CD14-positive monocyte (primary cell): ENCODE measurements at regions not wholly inside any gene's neighbourhood (a gene's known extent, or its start where the extent isn't known, plus 50 kb on each side); places are given as distances from the start of the nearest gene placed in this dataset.

Experiments
- DNase-seq, 3 donors: peaks; one replicate each; pipeline ENCODE4 v3.0.0-alpha.2; 2011 to 2022
- H2AFZ ChIP-seq: 2 replicates; pipeline ENCODE4 v1.6.0; 2012; ENCODE audit warnings: mild to moderate bottlenecking, low read depth, low read length, inconsistent platforms; ENCODE audit not compliant: insufficient read depth, poor library complexity, severe bottlenecking
- H3K27ac ChIP-seq, 2 donors: 1 replicate in 1 of 2; 2 replicates in 1 of 2; pipeline ENCODE4 v1.5.1; 2012 to 2013; ENCODE audit warnings: low read length in 2 of 2, control low read depth in 1 of 2, inconsistent platforms in 1 of 2, low read depth in 1 of 2, mild to moderate bottlenecking in 1 of 2
- H3K27me3 ChIP-seq, 2 donors: one replicate each; pipeline versions ENCODE4 v1.6.0 to v1.6.1; 2011 to 2013; ENCODE audit warnings: low read length in 2 of 2; ENCODE audit not compliant: control insufficient read depth in 2 of 2, insufficient read depth in 2 of 2
- H3K36me3 ChIP-seq, 2 donors: replicated peaks in 1 of 2; 1 replicate in 1 of 2; 2 replicates in 1 of 2; pipeline versions ENCODE4 v1.5.1 to v1.6.1; 2012 to 2013; ENCODE audit warnings: low read length in 2 of 2, control low read depth in 1 of 2, inconsistent platforms in 1 of 2, mild to moderate bottlenecking in 1 of 2; ENCODE audit not compliant: insufficient read depth in 2 of 2, control insufficient read depth in 1 of 2
- H3K4me1 ChIP-seq, 2 donors: 1 replicate in 1 of 2; 2 replicates in 1 of 2; pipeline versions ENCODE4 v1.5.1 to v1.6.1; 2012 to 2013; ENCODE audit warnings: low read length in 2 of 2, control low read depth in 1 of 2, inconsistent platforms in 1 of 2, mild to moderate bottlenecking in 1 of 2, moderate library complexity in 1 of 2; ENCODE audit not compliant: insufficient read depth in 2 of 2, control insufficient read depth in 1 of 2
- H3K4me2 ChIP-seq: replicated peaks from 2 replicates; pipeline ENCODE3; 2012; ENCODE audit warnings: low read length, moderate library complexity, mild to moderate bottlenecking; ENCODE audit not compliant: poor library complexity, severe bottlenecking; ENCODE audit errors: extremely low read depth
- H3K4me3 ChIP-seq, 3 experiments: fragments of 200-600 bp in 1 of 3; sonication (generic) in 1 of 3; replicated peaks in 1 of 3; 1 replicate in 2 of 3; 2 replicates in 1 of 3; pipeline ENCODE4 v1.5.1; 2011 to 2013; ENCODE audit warnings: low read length in 3 of 3, mild to moderate bottlenecking in 3 of 3, control low read depth in 2 of 3, low read depth in 2 of 3, inconsistent platforms in 1 of 3, moderate library complexity in 1 of 3
- H3K79me2 ChIP-seq: 2 replicates; pipeline ENCODE4 v1.6.0; 2012; ENCODE audit warnings: mild to moderate bottlenecking, control low read depth, inconsistent platforms, low read length, moderate library complexity; ENCODE audit not compliant: insufficient read depth
- H3K9ac ChIP-seq: 2 replicates; pipeline ENCODE4 v1.6.0; 2017; ENCODE audit warnings: low read length, mild to moderate bottlenecking; ENCODE audit not compliant: insufficient read depth, poor library complexity, severe bottlenecking
- H3K9me3 ChIP-seq, 2 donors: replicated peaks in 1 of 2; 1 replicate in 1 of 2; 2 replicates in 1 of 2; pipeline versions ENCODE4 v1.5.1 to v1.6.1; 2012 to 2013; ENCODE audit warnings: low read length in 2 of 2, control low read depth in 1 of 2; ENCODE audit not compliant: control insufficient read depth in 1 of 2, insufficient read depth in 1 of 2
- H4K20me1 ChIP-seq: 2 replicates; pipeline ENCODE4 v1.6.0; 2012; ENCODE audit warnings: mild to moderate bottlenecking, low read length, control low read depth, moderate library complexity; ENCODE audit not compliant: insufficient read depth
- H3K27ac Mint-ChIP-seq, 7 donors: one replicate each; pipeline ENCODE4 v1.8.0; 2020; ENCODE audit warnings: mild to moderate bottlenecking in 7 of 7, mixed read lengths in 7 of 7, moderate library complexity in 6 of 7, inconsistent platforms in 2 of 7
- H3K27me3 Mint-ChIP-seq, 3 donors: one replicate each; pipeline ENCODE4 v1.8.0; 2021 to 2022; ENCODE audit warnings: low read depth in 3 of 3, mild to moderate bottlenecking in 3 of 3, mixed read lengths in 3 of 3, moderate library complexity in 3 of 3, inconsistent platforms in 1 of 3
- H3K36me3 Mint-ChIP-seq, 2 donors: one replicate each; pipeline ENCODE4 v1.8.0; 2020; ENCODE audit warnings: mixed read lengths in 2 of 2, inconsistent platforms in 1 of 2, mild to moderate bottlenecking in 1 of 2
- H3K4me1 Mint-ChIP-seq: one replicate; pipeline ENCODE4 v1.8.0; 2020; ENCODE audit warnings: mild to moderate bottlenecking, mixed read lengths
- H3K4me3 Mint-ChIP-seq, 2 donors: one replicate each; pipeline ENCODE4 v1.8.0; 2020; ENCODE audit warnings: mild to moderate bottlenecking in 2 of 2, mixed read lengths in 2 of 2, moderate library complexity in 1 of 2
- H3K9me3 Mint-ChIP-seq, 7 donors: one replicate each; pipeline ENCODE4 v1.8.0; 2020 to 2022; ENCODE audit warnings: mixed read lengths in 7 of 7, mild to moderate bottlenecking in 6 of 7, moderate library complexity in 6 of 7, inconsistent platforms in 2 of 7
- CTCF ChIP-seq: fragments of 200-600 bp; IDR thresholded peaks from one replicate; pipeline ENCODE4 v1.8.0; 2022; ENCODE audit warnings: antibody characterized with exemption, mild to moderate bottlenecking
- WGBS: methylation state at CpG from one replicate; pipeline ENCODE4 v1.1.5; 2013; ENCODE audit warnings: missing lambda C conversion rate; ENCODE audit not compliant: insufficient coverage; 5-methylcytosine and 5-hydroxymethylcytosine counted together
- intact Hi-C, 2 donors: fragments of 100-400 bp; cut with micrococcal nuclease; formaldehyde crosslinking; loops; one replicate each; pipeline versions ENCODE4 v1.15.0 to v1.15.1; 2023

DNA sequence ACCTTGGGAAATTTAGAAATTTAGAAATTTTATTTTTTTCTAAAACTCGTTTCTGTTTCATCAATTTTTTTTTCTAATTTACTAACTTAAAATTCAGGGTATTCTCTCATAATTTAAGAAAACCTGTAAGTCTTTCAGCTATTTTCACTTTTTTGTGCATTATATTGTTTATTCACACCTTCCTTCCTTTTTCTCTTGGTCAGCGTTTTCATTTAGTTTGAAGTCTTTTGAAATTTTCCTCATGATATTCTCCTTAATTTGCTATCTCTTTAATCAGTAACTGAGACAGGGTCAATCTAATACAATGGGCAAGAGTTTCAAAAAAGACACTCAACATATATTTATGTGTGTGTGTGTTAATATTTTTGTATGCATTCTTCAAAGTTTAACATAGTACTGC lies 50.5 kb upstream of the MSTN start:
- TF ChIP-seq CTCF = no peak
- Histone ChIP-seq H3K4me3 (no peak overlapping the region), H3K27me3 (no peaks in the 10 kb centered on the region), H3K27ac (no peak overlapping the region), H3K36me3 (no peaks in the 10 kb centered on the region), H3K79me2 (no peaks in the 10 kb centered on the region), H4K20me1 (no peaks in the 10 kb centered on the region), H3K9me3 (no peaks in the 10 kb centered on the region), H3K9ac (no peak overlapping the region), H3K4me1 (no peaks in the 10 kb centered on the region), H2AFZ (no peak overlapping the region), H3K4me2 (no peak overlapping the region)
- Mint-ChIP-seq H3K4me3 (no peak overlapping the region), H3K27me3 (peaks cover 0 to 4% (median 0%) of the 10 kb centered on the region in 3 donors), H3K4me1 (no peaks in the 10 kb centered on the region), H3K36me3 (no peaks in the 10 kb centered on the region), H3K9me3 (peaks cover 0 to 5% (median 3%) of the 10 kb centered on the region in 7 donors), H3K27ac (no peak overlapping the region)
- no peak for DNase-seq
- intact Hi-C loops = no loop called here
- WGBS = no CpG with 5 or more reads among the region's 2 CpGs
